ENCODE measurements at regions not wholly inside any gene's neighbourhood (a gene's known extent, or its start where the extent isn't known, plus 50 kb on each side); places are given as distances from the start of the nearest gene placed in this dataset.

- ChIA-PET CTCF (no interaction called here), POLR2A (no interaction called here)
- H3K27ac ChIP-seq (ENCODE audit: extremely low read depth, low read depth, low read length) = no peak overlapping the region
- H3K4me1 ChIP-seq (ENCODE audit: control insufficient read depth, insufficient read depth, low read length) = peaks cover 5% of the 10 kb centered on the region; the same call in 1 of the 2 replicates
- H3K9me3 ChIP-seq (ENCODE audit: control insufficient read depth, insufficient read depth, low read depth, low read length) = no peaks in the 10 kb centered on the region
- H3K36me3 ChIP-seq (ENCODE audit: control insufficient read depth in 2 of 2, insufficient read depth in 1 of 2, low read length in 2 of 2) = no peaks in the 10 kb centered on the region
- no peak overlapping the region for H3K4me3 ChIP-seq (ENCODE audit: low read depth, low read length)
- TF ChIP-seq IKZF3 (tag by site-specific recombination; IDR thresholded peaks at IDR 0.05) (no peak), ZNF658 (tag by site-specific recombination; IDR thresholded peaks at IDR 0.05) (no peak), ZNF626 (tag by site-specific recombination; IDR thresholded peaks at IDR 0.05) (no peak), AEBP2 (tag by site-specific recombination; IDR thresholded peaks at IDR 0.05; ENCODE audit: borderline replicate concordance) (no peak), PRDM2 (tag by site-specific recombination; IDR thresholded peaks at IDR 0.05; ENCODE audit: borderline replicate concordance) (no peak), ZBTB20 (tag by site-specific recombination; IDR thresholded peaks at IDR 0.05) (no peak), ZNF76 (tag by site-specific recombination; IDR thresholded peaks at IDR 0.05; ENCODE audit: borderline replicate concordance, low read depth) (no peak), INSM2 (tag by site-specific recombination; IDR thresholded peaks at IDR 0.05) (no peak), ATF2 (tag by site-specific recombination; IDR thresholded peaks at IDR 0.05; ENCODE audit: low read depth) (no peak), ZNF26 (tag by site-specific recombination; IDR thresholded peaks at IDR 0.05) (no peak), MZF1 (tag by site-specific recombination; IDR thresholded peaks at IDR 0.05; ENCODE audit: borderline replicate concordance) (no peak)
- TF ChIP-seq, protein P1, sequence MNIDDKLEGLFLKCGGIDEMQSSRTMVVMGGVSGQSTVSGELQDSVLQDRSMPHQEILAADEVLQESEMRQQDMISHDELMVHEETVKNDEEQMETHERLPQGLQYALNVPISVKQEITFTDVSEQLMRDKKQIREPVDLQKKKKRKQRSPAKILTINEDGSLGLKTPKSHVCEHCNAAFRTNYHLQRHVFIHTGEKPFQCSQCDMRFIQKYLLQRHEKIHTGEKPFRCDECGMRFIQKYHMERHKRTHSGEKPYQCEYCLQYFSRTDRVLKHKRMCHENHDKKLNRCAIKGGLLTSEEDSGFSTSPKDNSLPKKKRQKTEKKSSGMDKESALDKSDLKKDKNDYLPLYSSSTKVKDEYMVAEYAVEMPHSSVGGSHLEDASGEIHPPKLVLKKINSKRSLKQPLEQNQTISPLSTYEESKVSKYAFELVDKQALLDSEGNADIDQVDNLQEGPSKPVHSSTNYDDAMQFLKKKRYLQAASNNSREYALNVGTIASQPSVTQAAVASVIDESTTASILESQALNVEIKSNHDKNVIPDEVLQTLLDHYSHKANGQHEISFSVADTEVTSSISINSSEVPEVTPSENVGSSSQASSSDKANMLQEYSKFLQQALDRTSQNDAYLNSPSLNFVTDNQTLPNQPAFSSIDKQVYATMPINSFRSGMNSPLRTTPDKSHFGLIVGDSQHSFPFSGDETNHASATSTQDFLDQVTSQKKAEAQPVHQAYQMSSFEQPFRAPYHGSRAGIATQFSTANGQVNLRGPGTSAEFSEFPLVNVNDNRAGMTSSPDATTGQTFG (tag by site-specific recombination; IDR thresholded peaks at IDR 0.05; ENCODE audit: borderline replicate concordance) = no peak
- TF ChIP-seq, protein P2, sequence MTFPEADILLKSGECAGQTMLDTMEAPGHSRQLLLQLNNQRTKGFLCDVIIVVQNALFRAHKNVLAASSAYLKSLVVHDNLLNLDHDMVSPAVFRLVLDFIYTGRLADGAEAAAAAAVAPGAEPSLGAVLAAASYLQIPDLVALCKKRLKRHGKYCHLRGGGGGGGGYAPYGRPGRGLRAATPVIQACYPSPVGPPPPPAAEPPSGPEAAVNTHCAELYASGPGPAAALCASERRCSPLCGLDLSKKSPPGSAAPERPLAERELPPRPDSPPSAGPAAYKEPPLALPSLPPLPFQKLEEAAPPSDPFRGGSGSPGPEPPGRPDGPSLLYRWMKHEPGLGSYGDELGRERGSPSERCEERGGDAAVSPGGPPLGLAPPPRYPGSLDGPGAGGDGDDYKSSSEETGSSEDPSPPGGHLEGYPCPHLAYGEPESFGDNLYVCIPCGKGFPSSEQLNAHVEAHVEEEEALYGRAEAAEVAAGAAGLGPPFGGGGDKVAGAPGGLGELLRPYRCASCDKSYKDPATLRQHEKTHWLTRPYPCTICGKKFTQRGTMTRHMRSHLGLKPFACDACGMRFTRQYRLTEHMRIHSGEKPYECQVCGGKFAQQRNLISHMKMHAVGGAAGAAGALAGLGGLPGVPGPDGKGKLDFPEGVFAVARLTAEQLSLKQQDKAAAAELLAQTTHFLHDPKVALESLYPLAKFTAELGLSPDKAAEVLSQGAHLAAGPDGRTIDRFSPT (tag by site-specific recombination; IDR thresholded peaks at IDR 0.05) = no peak
- TF ChIP-seq, protein P3, sequence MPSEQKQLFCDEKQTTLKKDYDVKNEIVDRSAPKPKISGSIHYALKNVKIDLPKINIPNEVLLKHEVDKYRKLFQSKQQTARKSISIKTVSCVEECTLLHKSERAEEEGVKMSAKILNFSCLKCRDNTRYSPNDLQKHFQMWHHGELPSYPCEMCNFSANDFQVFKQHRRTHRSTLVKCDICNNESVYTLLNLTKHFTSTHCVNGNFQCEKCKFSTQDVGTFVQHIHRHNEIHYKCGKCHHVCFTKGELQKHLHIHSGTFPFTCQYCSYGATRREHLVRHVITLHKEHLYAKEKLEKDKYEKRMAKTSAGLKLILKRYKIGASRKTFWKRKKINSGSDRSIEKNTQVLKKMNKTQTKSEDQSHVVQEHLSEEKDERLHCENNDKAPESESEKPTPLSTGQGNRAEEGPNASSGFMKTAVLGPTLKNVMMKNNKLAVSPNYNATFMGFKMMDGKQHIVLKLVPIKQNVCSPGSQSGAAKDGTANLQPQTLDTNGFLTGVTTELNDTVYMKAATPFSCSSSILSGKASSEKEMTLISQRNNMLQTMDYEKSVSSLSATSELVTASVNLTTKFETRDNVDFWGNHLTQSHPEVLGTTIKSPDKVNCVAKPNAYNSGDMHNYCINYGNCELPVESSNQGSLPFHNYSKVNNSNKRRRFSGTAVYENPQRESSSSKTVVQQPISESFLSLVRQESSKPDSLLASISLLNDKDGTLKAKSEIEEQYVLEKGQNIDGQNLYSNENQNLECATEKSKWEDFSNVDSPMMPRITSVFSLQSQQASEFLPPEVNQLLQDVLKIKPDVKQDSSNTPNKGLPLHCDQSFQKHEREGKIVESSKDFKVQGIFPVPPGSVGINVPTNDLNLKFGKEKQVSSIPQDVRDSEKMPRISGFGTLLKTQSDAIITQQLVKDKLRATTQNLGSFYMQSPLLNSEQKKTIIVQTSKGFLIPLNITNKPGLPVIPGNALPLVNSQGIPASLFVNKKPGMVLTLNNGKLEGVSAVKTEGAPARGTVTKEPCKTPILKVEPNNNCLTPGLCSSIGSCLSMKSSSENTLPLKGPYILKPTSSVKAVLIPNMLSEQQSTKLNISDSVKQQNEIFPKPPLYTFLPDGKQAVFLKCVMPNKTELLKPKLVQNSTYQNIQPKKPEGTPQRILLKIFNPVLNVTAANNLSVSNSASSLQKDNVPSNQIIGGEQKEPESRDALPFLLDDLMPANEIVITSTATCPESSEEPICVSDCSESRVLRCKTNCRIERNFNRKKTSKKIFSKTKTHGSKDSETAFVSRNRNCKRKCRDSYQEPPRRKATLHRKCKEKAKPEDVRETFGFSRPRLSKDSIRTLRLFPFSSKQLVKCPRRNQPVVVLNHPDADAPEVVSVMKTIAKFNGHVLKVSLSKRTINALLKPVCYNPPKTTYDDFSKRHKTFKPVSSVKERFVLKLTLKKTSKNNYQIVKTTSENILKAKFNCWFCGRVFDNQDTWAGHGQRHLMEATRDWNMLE (tag by site-specific recombination; conservative IDR thresholded peaks at IDR 0.05; ENCODE audit: low read depth) = no peak
These were observed 142.5 kb downstream of the GNAT3 start for GRCh38 chr7:80369321-80369720.

Data from HEK293 (cell line).